Retina (tissue), 1 donor: ENCODE measurements at regions not wholly inside any gene's neighbourhood (a gene's known extent, or its start where the extent isn't known, plus 50 kb on each side); places are given as distances from the start of the nearest gene placed in this dataset.

Experiments
- DNase-seq: peaks from one replicate; pipeline ENCODE4 v3.0.0-alpha.2; 2016

GRCh38 chr5:87949676-87950631, 318.7 kb downstream of the TMEM161B start:
- DNase-seq, result peak; percentile 70

- no peak for DNase-seq
Measured at GRCh38 chr5:87948486-87948885, 320.2 kb downstream of the TMEM161B start.

- DNase-seq, result no peak
Measured at GRCh38 chr5:87946271-87946670, 322.4 kb downstream of the TMEM161B start.

- no peak for DNase-seq
Measured at GRCh38 chr5:87945286-87945650, 323.4 kb downstream of the TMEM161B start.

GRCh38 chr5:87944553-87945285, 323.9 kb downstream of the TMEM161B start:
- peak; percentile 91 for DNase-seq

GRCh38 chr5:87940775-87941174, 327.9 kb downstream of the TMEM161B start:
- no peak for DNase-seq

GRCh38 chr5:87936667-87937066, 332.0 kb downstream of the TMEM161B start:
- DNase-seq, result no peak

GRCh38 chr5:87924436-87924835, 344.2 kb downstream of the TMEM161B start:
- DNase-seq, result no peak

GRCh38 chr5:87916320-87916719, 352.3 kb downstream of the TMEM161B start:
- no peak for DNase-seq

GRCh38 chr5:87912419-87912818, 356.2 kb downstream of the TMEM161B start:
- no peak for DNase-seq

GRCh38 chr5:87909382-87909781, 359.3 kb downstream of the TMEM161B start:
- no peak for DNase-seq

GRCh38 chr5:87906962-87907361, 361.7 kb downstream of the TMEM161B start:
- DNase-seq, result no peak

GRCh38 chr5:87900419-87900818, 368.2 kb downstream of the TMEM161B start:
- no peak for DNase-seq

- peak; percentile 17 for DNase-seq
Measured at GRCh38 chr5:87899721-87900131, 368.9 kb downstream of the TMEM161B start.

GRCh38 chr5:87899208-87899661, 369.4 kb downstream of the TMEM161B start:
- peak; percentile 26 for DNase-seq

GRCh38 chr5:87898574-87898973, 370.1 kb downstream of the TMEM161B start:
- no peak for DNase-seq

GRCh38 chr5:87888139-87888538, 380.5 kb downstream of the TMEM161B start:
- no peak for DNase-seq

GRCh38 chr5:87887247-87887646, 381.4 kb downstream of the TMEM161B start:
- no peak for DNase-seq

- no peak for DNase-seq
Measured at GRCh38 chr5:87886164-87886563, 382.5 kb downstream of the TMEM161B start.

GRCh38 chr5:87885758-87886157, 382.9 kb downstream of the TMEM161B start:
- DNase-seq, result no peak

- no peak for DNase-seq
Measured at GRCh38 chr5:87877495-87877894, 391.1 kb downstream of the TMEM161B start.

- no peak for DNase-seq
Measured at GRCh38 chr5:87877023-87877422, 391.6 kb downstream of the TMEM161B start.

GRCh38 chr5:87876616-87877015, 392.0 kb downstream of the TMEM161B start:
- no peak for DNase-seq

- peak; percentile 19 for DNase-seq
Measured at GRCh38 chr5:87872986-87873385, 395.7 kb downstream of the TMEM161B start.
